Rectal smooth muscle tissue (tissue), 1 donor: ENCODE measurements at regions not wholly inside any gene's neighbourhood (a gene's known extent, or its start where the extent isn't known, plus 50 kb on each side); places are given as distances from the start of the nearest gene placed in this dataset.
"Not testable (repeated sequence)": the region's sequence is repeated elsewhere in the genome, so short reads cannot be mapped to it uniquely, and the experiment has no call there.

Experiments
- H3K27ac ChIP-seq: one replicate; pipeline ENCODE4 v1.7.0; 2013; ENCODE audit warnings: low read depth, low read length, inconsistent platforms
- H3K27me3 ChIP-seq: one replicate; pipeline ENCODE4 v1.7.0; 2013; ENCODE audit warnings: low read length; ENCODE audit not compliant: control insufficient read depth, insufficient read depth
- H3K36me3 ChIP-seq: one replicate; pipeline ENCODE4 v1.7.0; 2013; ENCODE audit warnings: low read length; ENCODE audit not compliant: control insufficient read depth, insufficient read depth
- H3K4me1 ChIP-seq: one replicate; pipeline ENCODE4 v1.7.0; 2013; ENCODE audit warnings: low read length; ENCODE audit not compliant: control insufficient read depth, insufficient read depth
- H3K4me3 ChIP-seq: one replicate; pipeline ENCODE4 v1.7.0; 2013; ENCODE audit warnings: low read length
- H3K9ac ChIP-seq: one replicate; pipeline ENCODE4 v1.7.0; 2013; ENCODE audit warnings: low read length

DNA sequence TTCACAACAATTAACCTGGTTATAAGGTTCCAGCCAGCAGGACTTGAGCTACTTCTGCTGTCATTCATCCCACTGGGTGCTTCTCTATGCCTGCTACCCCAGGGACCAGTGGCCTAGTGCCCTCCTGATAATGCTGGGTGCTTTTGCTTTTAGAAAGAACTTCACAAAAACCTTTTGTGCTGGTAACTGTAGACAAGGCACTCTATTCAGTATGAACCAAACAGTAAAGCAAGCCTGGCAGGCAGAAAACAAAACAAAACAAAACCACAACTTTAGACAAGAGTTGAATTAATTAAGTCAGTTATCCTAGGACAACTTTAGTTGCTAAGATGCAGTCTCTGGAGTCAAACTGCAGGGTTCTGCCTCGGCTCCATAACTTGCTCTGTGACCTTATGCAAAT is 61.9 kb upstream of the ADGRL2 start:
- H3K27ac ChIP-seq, result no peak overlapping the region
- H3K36me3 ChIP-seq, result no peaks in the 10 kb centered on the region
- H3K9ac ChIP-seq, result no peak overlapping the region
- H3K4me1 ChIP-seq, result no peaks in the 10 kb centered on the region
- no peaks in the 10 kb centered on the region for H3K27me3 ChIP-seq
- H3K4me3 ChIP-seq, result no peak overlapping the region

DNA sequence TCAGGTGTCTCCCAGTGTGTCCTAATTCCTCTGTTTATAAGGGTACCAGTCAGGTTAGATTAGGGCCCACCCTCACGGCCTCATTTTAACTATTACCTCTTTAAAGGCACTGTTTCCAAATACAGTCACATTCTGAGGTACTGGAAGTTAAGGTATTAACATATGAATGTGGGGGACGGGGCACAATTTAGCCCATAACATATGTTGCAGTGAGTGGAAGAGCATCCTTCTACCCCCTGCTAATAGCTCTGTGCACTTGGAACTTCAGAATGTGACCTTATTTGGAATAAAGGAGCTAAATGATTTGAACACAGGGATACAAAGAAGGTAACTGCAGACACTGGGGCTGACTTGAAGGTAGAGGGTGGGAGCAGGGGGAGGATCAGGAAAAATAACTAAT is 67.3 kb upstream of the ADGRL2 start:
- no peaks in the 10 kb centered on the region for H3K27me3 ChIP-seq
- no peaks in the 10 kb centered on the region for H3K36me3 ChIP-seq
- no peak overlapping the region for H3K4me3 ChIP-seq
- no peaks in the 10 kb centered on the region for H3K4me1 ChIP-seq
- no peak overlapping the region for H3K9ac ChIP-seq
- H3K27ac ChIP-seq, result no peak overlapping the region

DNA sequence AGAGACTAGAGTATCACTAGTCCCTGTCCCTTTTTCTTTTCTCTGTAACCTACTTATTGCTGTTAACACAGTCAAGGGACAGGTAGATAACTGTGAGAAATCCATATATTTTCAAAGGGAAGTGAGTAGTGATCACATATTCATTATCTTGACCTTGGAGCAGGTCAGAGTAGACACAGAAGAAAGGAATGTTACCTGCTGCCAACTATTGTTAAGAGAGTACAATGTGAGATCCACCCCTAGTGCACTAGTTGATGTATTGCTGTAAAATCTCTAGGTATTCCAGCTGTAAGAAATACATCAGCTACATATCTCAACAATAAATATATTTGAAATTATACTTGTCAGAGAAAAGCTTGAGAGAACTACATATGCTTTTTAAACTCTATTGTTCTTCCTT is 68.7 kb upstream of the ADGRL2 start:
- no peak overlapping the region for H3K4me3 ChIP-seq
- H3K27me3 ChIP-seq, result no peaks in the 10 kb centered on the region

DNA sequence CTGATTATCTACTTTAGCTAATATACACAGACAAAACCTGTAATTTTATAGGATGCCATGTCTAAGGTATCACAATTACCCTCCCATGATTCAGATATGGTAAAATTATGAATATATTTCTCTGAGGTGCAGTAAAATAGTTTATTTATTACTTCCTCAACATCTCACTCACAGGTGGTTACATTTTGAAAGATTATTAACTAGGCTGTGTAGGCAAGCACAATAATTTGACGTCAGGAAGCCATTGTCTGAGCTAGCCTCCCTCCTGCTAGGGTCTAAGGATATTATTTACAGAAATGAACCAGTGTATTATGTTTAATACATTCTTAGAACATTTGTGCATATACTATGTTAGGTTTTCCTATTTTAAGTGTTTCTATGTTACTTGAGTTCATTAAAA is 69.9 kb upstream of the ADGRL2 start:
- H3K4me1 ChIP-seq, result no peaks in the 10 kb centered on the region
- H3K4me3 ChIP-seq, result no peak overlapping the region
- H3K36me3 ChIP-seq, result no peaks in the 10 kb centered on the region
- H3K27ac ChIP-seq, result no peak overlapping the region
- H3K9ac ChIP-seq, result no peak overlapping the region
- no peaks in the 10 kb centered on the region for H3K27me3 ChIP-seq

More for the DNA sequence above, 68.7 kb upstream of the ADGRL2 start:
- Histone ChIP-seq H3K27ac (no peak overlapping the region), H3K4me1 (no peaks in the 10 kb centered on the region), H3K36me3 (no peaks in the 10 kb centered on the region), H3K9ac (no peak overlapping the region)

DNA sequence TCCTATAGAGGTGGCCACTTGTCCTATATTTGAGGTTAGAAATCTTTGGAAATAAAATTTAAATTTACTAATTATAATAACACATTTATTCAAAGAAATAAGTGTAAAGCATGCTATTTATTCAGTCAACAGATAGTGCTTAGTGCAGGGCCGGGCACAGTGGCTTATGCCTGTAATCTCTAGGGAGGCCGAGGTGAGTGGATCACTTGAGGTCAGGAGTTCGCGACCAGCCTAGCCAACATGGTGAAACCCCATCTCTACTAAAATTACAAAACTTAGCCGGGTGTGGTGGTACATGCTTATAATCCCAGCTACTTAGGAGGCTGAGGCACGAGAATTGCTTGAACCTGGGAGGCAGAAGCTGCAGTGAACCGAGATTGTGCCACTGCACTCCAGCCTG is 70.4 kb upstream of the ADGRL2 start:
- not testable (repeated sequence) for H3K27me3 ChIP-seq, H3K27ac ChIP-seq, H3K9ac ChIP-seq, H3K4me1 ChIP-seq, H3K36me3 ChIP-seq, H3K4me3 ChIP-seq

DNA sequence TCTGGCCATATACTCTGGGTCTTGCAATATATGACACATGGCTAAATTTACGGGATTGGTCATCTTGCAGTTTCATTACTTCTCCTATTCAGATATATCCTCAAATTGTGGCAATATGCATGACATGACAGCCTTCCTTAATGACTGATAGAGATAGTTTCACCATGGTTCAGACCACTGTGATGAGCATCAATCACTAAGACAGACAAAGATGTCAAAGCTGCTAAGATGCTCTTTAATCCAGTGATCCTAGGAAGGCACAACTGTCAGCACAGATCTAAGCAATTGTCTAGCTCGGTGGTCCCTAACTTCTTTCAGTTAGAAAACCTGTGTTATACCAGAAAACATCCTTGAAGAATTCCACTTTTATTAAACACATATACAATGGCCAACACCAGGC is 70.9 kb upstream of the ADGRL2 start:
- no peak overlapping the region for H3K9ac ChIP-seq
- no peaks in the 10 kb centered on the region for H3K27me3 ChIP-seq
- no peak overlapping the region for H3K4me3 ChIP-seq
- H3K27ac ChIP-seq, result no peak overlapping the region
- no peaks in the 10 kb centered on the region for H3K4me1 ChIP-seq
- no peaks in the 10 kb centered on the region for H3K36me3 ChIP-seq

DNA sequence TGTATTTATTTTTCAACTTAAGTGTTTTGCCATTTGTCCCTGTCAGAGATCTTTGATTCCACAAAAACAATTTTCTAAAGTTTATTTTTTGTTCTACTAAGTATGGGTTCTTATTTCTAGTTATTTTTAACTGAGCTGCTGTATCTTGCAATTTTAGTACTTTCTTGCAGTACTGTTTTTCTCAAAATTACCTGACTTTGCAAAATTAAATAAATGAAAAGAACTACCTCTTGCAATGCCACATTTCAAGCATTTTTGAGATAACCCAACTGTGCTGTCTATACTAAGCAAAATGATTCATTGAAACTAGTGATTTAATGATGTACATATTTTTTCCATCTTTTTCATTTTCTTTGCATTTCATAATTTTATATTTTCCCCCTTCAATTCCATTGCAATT is 71.5 kb upstream of the ADGRL2 start:
- no peak overlapping the region for H3K9ac ChIP-seq
- no peak overlapping the region for H3K4me3 ChIP-seq
- no peak overlapping the region for H3K27ac ChIP-seq
- no peaks in the 10 kb centered on the region for H3K4me1 ChIP-seq
- no peaks in the 10 kb centered on the region for H3K36me3 ChIP-seq
- no peaks in the 10 kb centered on the region for H3K27me3 ChIP-seq

DNA sequence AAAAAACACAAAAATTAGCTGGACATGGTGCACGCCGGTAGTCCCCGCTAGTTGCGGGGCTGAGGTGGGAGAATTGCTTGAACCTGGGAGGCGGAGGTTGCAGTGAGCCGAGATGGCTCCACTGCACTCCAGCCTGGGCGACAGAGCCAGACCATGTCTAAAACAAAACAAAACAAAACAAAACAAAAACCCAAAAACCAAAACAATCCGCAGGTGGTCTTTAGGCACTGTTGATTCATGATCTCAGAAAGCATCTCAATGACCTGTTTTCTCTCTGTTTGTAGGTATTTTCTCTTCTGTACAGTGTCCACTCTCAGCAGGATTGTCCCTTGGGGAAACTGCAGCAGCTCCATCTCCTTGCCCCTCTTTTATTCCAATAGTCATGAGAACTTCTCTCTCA is 74.9 kb upstream of the ADGRL2 start:
- H3K4me1 ChIP-seq, result no peaks in the 10 kb centered on the region
- H3K36me3 ChIP-seq, result no peaks in the 10 kb centered on the region
- H3K9ac ChIP-seq, result no peak overlapping the region
- no peak overlapping the region for H3K4me3 ChIP-seq
- H3K27ac ChIP-seq, result no peak overlapping the region
- H3K27me3 ChIP-seq, result no peaks in the 10 kb centered on the region

DNA sequence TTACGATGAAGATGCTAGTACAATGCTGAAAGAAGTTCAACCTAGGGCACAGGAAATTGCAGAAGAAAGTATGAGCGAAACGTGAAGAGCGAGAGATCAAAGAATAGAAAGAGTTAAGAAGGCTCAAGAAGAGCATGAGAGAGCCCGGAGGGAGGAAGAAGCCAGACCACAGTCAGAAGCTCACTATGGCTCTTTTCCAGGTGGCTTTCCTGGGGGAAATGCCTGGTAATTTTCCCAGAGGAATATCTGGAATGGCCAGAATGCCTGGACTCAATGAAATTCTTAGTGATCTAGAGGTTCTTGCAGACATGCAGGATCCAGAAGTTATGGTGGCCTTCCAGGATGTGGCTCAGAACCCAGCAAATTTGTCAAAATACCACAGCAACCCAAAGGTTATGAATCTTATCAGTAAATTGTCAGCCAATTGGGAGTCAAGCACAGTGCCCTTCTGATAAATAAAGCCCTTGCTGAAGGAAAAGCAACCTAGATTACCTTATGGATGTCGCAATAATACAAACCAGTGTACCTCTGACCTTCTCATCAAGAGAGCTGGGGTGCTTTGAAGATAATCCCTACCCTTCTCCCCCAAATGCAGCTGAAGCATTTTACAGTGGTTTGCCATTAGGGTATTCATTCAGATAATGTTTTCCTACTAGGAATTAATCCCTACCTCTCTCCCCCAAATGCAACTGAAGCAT is 78.0 kb upstream of the ADGRL2 start:
- not testable (repeated sequence) for H3K9ac ChIP-seq, H3K36me3 ChIP-seq, H3K27me3 ChIP-seq, H3K27ac ChIP-seq, H3K4me1 ChIP-seq, H3K4me3 ChIP-seq

DNA sequence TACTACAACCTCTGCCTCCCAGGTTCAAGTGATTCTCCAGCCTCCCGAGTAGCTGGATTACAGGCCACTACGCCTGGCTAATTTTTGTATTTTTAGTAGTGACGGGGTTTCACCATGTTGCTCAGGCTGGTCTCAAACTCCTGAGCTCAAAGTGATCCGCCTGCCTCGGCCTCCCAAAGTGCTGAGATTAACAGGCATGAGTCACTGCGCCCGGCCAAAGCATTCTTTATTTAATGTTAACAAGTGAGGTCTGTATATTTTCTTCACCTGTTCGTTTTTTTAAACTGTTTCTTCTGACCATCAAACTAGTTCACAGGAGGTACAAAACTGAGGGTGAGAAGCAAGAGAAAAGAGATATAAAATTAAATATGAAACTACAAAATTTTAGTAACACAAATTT is 80.5 kb upstream of the ADGRL2 start:
- H3K36me3 ChIP-seq, H3K4me3 ChIP-seq, H3K27me3 ChIP-seq, H3K27ac ChIP-seq, H3K9ac ChIP-seq, H3K4me1 ChIP-seq: not testable (repeated sequence)

DNA sequence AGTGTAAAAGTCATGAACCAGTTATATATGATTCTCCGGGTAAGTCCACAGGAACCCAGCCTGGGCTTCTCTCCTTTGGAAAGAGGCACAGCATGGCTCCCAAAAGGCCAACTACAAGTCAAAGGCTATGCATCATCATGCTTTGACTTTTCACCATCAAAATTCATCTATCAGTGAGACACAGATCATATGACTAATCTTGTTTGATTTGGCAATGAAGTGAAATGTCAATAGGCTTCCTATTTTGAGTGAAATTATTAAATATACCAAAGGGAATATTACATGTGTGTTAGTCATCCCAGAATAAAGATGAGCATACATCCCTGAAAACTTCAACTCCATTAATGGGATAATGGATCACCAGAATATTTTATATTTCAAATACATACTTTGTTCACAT is 83.5 kb upstream of the ADGRL2 start:
- Histone ChIP-seq H3K27me3 (no peaks in the 10 kb centered on the region), H3K36me3 (no peaks in the 10 kb centered on the region), H3K4me1 (no peaks in the 10 kb centered on the region), H3K9ac (no peak overlapping the region), H3K4me3 (no peak overlapping the region), H3K27ac (no peak overlapping the region)

DNA sequence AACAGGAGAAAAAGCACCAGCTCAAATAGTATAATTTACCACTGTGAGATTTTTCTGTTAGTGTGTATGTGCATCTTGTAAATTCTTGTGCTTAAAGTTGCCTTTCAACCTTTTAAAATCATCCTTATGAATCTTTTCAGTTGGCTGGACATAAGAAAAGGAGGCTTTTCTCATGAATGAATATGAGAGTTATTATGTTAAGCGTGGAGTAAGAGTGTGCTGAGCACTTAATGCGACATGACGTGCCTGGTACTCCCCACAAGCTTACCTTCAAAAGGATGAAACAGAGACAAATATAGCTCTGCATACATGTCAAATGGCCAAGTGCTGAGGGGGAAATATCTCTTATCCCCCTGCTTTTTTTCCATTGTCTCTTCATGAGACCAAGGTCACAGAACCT is 85.3 kb upstream of the ADGRL2 start:
- H3K4me3 ChIP-seq, result no peak overlapping the region
- no peaks in the 10 kb centered on the region for H3K27me3 ChIP-seq
- H3K4me1 ChIP-seq, result no peaks in the 10 kb centered on the region
- H3K9ac ChIP-seq, result no peak overlapping the region
- no peak overlapping the region for H3K27ac ChIP-seq
- no peaks in the 10 kb centered on the region for H3K36me3 ChIP-seq

DNA sequence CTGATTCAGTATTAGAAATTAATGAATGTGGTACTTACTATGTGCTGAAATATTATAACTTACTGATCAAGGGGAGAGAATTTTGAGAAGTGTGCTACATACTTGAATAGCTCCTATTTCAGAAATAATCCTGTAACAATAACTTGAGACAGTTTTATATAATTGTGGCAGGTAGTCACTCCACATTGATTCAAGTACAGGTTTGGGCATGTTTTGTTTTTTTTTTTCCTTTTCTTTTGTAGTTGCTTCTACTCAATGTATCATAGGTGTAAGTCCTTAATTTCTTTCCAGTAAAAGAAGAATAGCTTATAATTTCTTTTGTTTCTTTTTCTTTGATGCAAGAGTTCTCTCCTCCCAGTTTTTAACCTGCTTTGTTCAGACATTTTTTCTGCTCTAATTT is 86.1 kb upstream of the ADGRL2 start:
- H3K27ac ChIP-seq, result no peak overlapping the region
- H3K9ac ChIP-seq, result no peak overlapping the region
- no peaks in the 10 kb centered on the region for H3K4me1 ChIP-seq
- H3K27me3 ChIP-seq, result no peaks in the 10 kb centered on the region
- H3K36me3 ChIP-seq, result no peaks in the 10 kb centered on the region
- H3K4me3 ChIP-seq, result no peak overlapping the region
